PC-3 (cell line): ENCODE measurements at regions not wholly inside any gene's neighbourhood (a gene's known extent, or its start where the extent isn't known, plus 50 kb on each side); places are given as distances from the start of the nearest gene placed in this dataset.

Experiments
- CTCF ChIP-seq: fragments of 300-600 bp; sonication (generic); conservative IDR thresholded peaks from 2 replicates; pipeline ENCODE4 v1.5.1; 2017; ENCODE audit warnings: antibody characterized with exemption, low read depth, mild to moderate bottlenecking, low read length
- EZH2 ChIP-seq: fragments of 300-600 bp; sonication (generic); IDR thresholded peaks from one replicate; pipeline ENCODE4 v1.6.1; 2017; ENCODE audit warnings: antibody characterized with exemption, mild to moderate bottlenecking, low read length; ENCODE audit not compliant: unreplicated experiment
- EZH2phosphoT487 ChIP-seq: fragments of 300-600 bp; sonication (generic); IDR thresholded peaks from 2 replicates; pipeline ENCODE4 v1.6.1; 2018; ENCODE audit warnings: mild to moderate bottlenecking, antibody characterized with exemption, low read length, borderline replicate concordance

- no peak for TF ChIP-seq CTCF
- TF ChIP-seq EZH2 = no peak
- no peak for TF ChIP-seq EZH2phosphoT487
Measured at GRCh38 chr4:72706684-72707083, 137.7 kb upstream of the ADAMTS3 start.
